HepG2 (cell line): ENCODE measurements at regions not wholly inside any gene's neighbourhood (a gene's known extent, or its start where the extent isn't known, plus 50 kb on each side); places are given as distances from the start of the nearest gene placed in this dataset.

ENCODE experiments used
- ATAD3A ChIP-seq: sonication (generic); formaldehyde crosslinking; IDR thresholded peaks from 2 replicates; pipeline ENCODE4 v1.4.0; 2020; ENCODE audit warnings: missing genetic modification reagents
- BATF2 ChIP-seq: sonication (generic); formaldehyde crosslinking; IDR thresholded peaks from 2 replicates; pipeline ENCODE4 v1.8.0; 2022; ENCODE audit warnings: mild to moderate bottlenecking, missing genetic modification reagents, moderate library complexity
- BCLAF1 ChIP-seq: fragments of 450-650 bp; IDR thresholded peaks from 2 replicates; pipeline ENCODE4 v1.6.1; 2017; ENCODE audit warnings: mild to moderate bottlenecking
- JARID2 ChIP-seq: sonication (generic); formaldehyde crosslinking; IDR thresholded peaks from 2 replicates; pipeline ENCODE4 v1.8.1; 2023; ENCODE audit warnings: missing genetic modification reagents, inconsistent platforms; ENCODE audit not compliant: insufficient replicate concordance
- MEF2D ChIP-seq: sonication (generic); formaldehyde crosslinking; IDR thresholded peaks from 2 replicates; pipeline ENCODE4 v1.5.1; 2020; ENCODE audit warnings: mild to moderate bottlenecking, missing genetic modification reagents
- MXI1 ChIP-seq: IDR thresholded peaks from 3 replicates; pipeline ENCODE4 v1.6.1; 2012; ENCODE audit warnings: low read depth, low read length, inconsistent platforms, borderline replicate concordance
- NCOR1 ChIP-seq: fragments of 200-600 bp; sonication (generic); IDR thresholded peaks from 2 replicates; pipeline ENCODE4 v1.7.0; 2017; ENCODE audit warnings: antibody characterized with exemption, low read length, borderline replicate concordance
- NFE2L1 ChIP-seq: sonication (generic); formaldehyde crosslinking; IDR thresholded peaks from 2 replicates; pipeline ENCODE4 v1.4.0; 2020; ENCODE audit warnings: missing genetic modification reagents, mild to moderate bottlenecking, borderline replicate concordance
- PAWR ChIP-seq: sonication (generic); formaldehyde crosslinking; IDR thresholded peaks from 2 replicates; pipeline ENCODE4 v1.4.0; 2020; ENCODE audit warnings: missing genetic modification reagents, mild to moderate bottlenecking, borderline replicate concordance
- PPARG ChIP-seq: conservative IDR thresholded peaks from 2 replicates; pipeline ENCODE4 v1.6.1; 2016; ENCODE audit warnings: missing biosample characterization, missing genetic modification reagents
- RARG ChIP-seq: sonication (generic); formaldehyde crosslinking; IDR thresholded peaks from 2 replicates; pipeline ENCODE4 v1.4.0; 2020; ENCODE audit warnings: low read depth, mild to moderate bottlenecking, missing genetic modification reagents
- RXRA ChIP-seq: sonication (generic); formaldehyde crosslinking; IDR thresholded peaks from 2 replicates; pipeline ENCODE4 v1.5.1; 2020; ENCODE audit warnings: missing genetic modification reagents
- TOPORS ChIP-seq: sonication (generic); formaldehyde crosslinking; IDR thresholded peaks from 2 replicates; pipeline ENCODE4 v1.8.0; 2023; ENCODE audit warnings: mild to moderate bottlenecking, missing genetic modification reagents
- TP53 ChIP-seq: sonication (generic); formaldehyde crosslinking; conservative IDR thresholded peaks from 2 replicates; pipeline ENCODE4 v1.4.0; 2020; ENCODE audit warnings: missing genetic modification reagents
- ZKSCAN8 ChIP-seq: IDR thresholded peaks from 2 replicates; pipeline ENCODE4 v1.6.1; 2016; ENCODE audit warnings: borderline replicate concordance, missing genetic modification reagents, missing compliant biosample characterization
- ZMYM2 ChIP-seq: sonication (generic); formaldehyde crosslinking; IDR thresholded peaks from 2 replicates; pipeline ENCODE4 v1.8.0; 2022; ENCODE audit warnings: mild to moderate bottlenecking, missing genetic modification reagents
- ZMYM3 ChIP-seq: sonication (generic); formaldehyde crosslinking; IDR thresholded peaks from 2 replicates; pipeline ENCODE4 v1.5.1; 2020; ENCODE audit warnings: mild to moderate bottlenecking, missing genetic modification reagents
- ZNF12 ChIP-seq: sonication (generic); formaldehyde crosslinking; IDR thresholded peaks from 2 replicates; pipeline ENCODE4 v1.5.0; 2020; ENCODE audit warnings: missing genetic modification reagents
- ZNF275 ChIP-seq: sonication (generic); formaldehyde crosslinking; IDR thresholded peaks from 2 replicates; pipeline ENCODE4 v1.8.0; 2022; ENCODE audit warnings: missing genetic modification reagents, mild to moderate bottlenecking, inconsistent platforms, borderline replicate concordance
- ZNF552 ChIP-seq: sonication (generic); formaldehyde crosslinking; IDR thresholded peaks from 2 replicates; pipeline ENCODE4 v1.9.0; 2022; ENCODE audit warnings: missing genetic modification reagents, mild to moderate bottlenecking, borderline replicate concordance
- ZNF713 ChIP-seq: sonication (generic); formaldehyde crosslinking; IDR thresholded peaks from 2 replicates; pipeline ENCODE4 v1.4.0; 2020; ENCODE audit warnings: mild to moderate bottlenecking, missing genetic modification reagents
- ZNF75D ChIP-seq: sonication (generic); formaldehyde crosslinking; IDR thresholded peaks from 2 replicates; pipeline ENCODE4 v1.8.1; 2023; ENCODE audit warnings: missing genetic modification reagents, mild to moderate bottlenecking, borderline replicate concordance
- ZNF878 ChIP-seq: sonication (generic); formaldehyde crosslinking; IDR thresholded peaks from 2 replicates; pipeline ENCODE4 v1.8.1; 2023; ENCODE audit warnings: mild to moderate bottlenecking, missing genetic modification reagents, moderate library complexity
- ZSCAN30 ChIP-seq: sonication (generic); formaldehyde crosslinking; IDR thresholded peaks from 2 replicates; pipeline ENCODE4 v1.5.0; 2020; ENCODE audit warnings: mild to moderate bottlenecking, missing genetic modification reagents
- ZSCAN5A ChIP-seq: sonication (generic); formaldehyde crosslinking; IDR thresholded peaks from 2 replicates; pipeline ENCODE4 v1.8.0; 2022; ENCODE audit warnings: mild to moderate bottlenecking, missing genetic modification reagents, borderline replicate concordance

- TF ChIP-seq NCOR1 (peak; percentile 94), ATAD3A (CRISPR knock-in tag) (no peak), ZNF12 (CRISPR knock-in tag) (peak; percentile 70; the same call in 1 of the 2 replicates), BCLAF1 (no peak), ZKSCAN8 (CRISPR knock-in tag) (0 out of 2 replicates have a peak, but pooled peaks have one; percentile 47), ZMYM3 (CRISPR knock-in tag) (no peak; the same call in 1 of the 2 replicates), BATF2 (no peak), ZSCAN30 (no peak), ZNF75D (no peak), PAWR (no peak), JARID2 (CRISPR knock-in tag) (no peak), MEF2D (CRISPR knock-in tag) (no peak; the same call in 1 of the 2 replicates), ZMYM2 (CRISPR knock-in tag) (no peak), ZNF713 (CRISPR knock-in tag) (no peak), RXRA (peak; percentile 80; the same call in 1 of the 2 replicates), PPARG (CRISPR knock-in tag) (peak; percentile 87), MXI1 (no peak; the same call in 2 of the 3 replicates), TOPORS (CRISPR knock-in tag) (no peak), NFE2L1 (CRISPR knock-in tag) (no peak), TP53 (no peak), RARG (CRISPR knock-in tag) (no peak), ZNF878 (CRISPR knock-in tag) (0 out of 2 replicates have a peak, but pooled peaks have one; percentile 22), ZSCAN5A (no peak), ZNF275 (CRISPR knock-in tag) (no peak), ZNF552 (CRISPR knock-in tag) (no peak)
Observed at GRCh38 chr3:188002626-188003138, 151.3 kb upstream of the LPP start (continued).
